ENCODE measurements at regions not wholly inside any gene's neighbourhood (a gene's known extent, or its start where the extent isn't known, plus 50 kb on each side); places are given as distances from the start of the nearest gene placed in this dataset.

- no peak overlapping the region for H3K4me3 ChIP-seq (ENCODE audit: low read depth, low read length)
- TF ChIP-seq CTCF (IDR thresholded peaks at IDR 0.05; ENCODE audit: low read depth, low read length) = no peak
Measured at GRCh38 chr13:82833923-82834322, 1048.4 kb downstream of the SLITRK1 start.

GRCh38 chr13:82829040-82829439, 1053.2 kb downstream of the SLITRK1 start:
- H3K4me3 ChIP-seq (ENCODE audit: low read depth, low read length) = no peak overlapping the region
- TF ChIP-seq CTCF (IDR thresholded peaks at IDR 0.05; ENCODE audit: low read depth, low read length) = no peak

- no peak overlapping the region for H3K4me3 ChIP-seq (ENCODE audit: low read depth, low read length)
- no peak for TF ChIP-seq CTCF (IDR thresholded peaks at IDR 0.05; ENCODE audit: low read depth, low read length)
Measured at GRCh38 chr13:82827724-82828123, 1054.5 kb downstream of the SLITRK1 start.

GRCh38 chr13:82822935-82823334, 1059.3 kb downstream of the SLITRK1 start:
- no peak for TF ChIP-seq CTCF (IDR thresholded peaks at IDR 0.05; ENCODE audit: low read depth, low read length)

GRCh38 chr13:82817133-82817532, 1065.1 kb downstream of the SLITRK1 start:
- no peak for TF ChIP-seq CTCF (IDR thresholded peaks at IDR 0.05; ENCODE audit: low read depth, low read length)
- H3K4me3 ChIP-seq (ENCODE audit: low read depth, low read length) = no peak overlapping the region

More at GRCh38 chr13:82822935-82823334, 1059.3 kb downstream of the SLITRK1 start:
- no peak overlapping the region for H3K4me3 ChIP-seq (ENCODE audit: low read depth, low read length)

GRCh38 chr13:82815791-82816190, 1066.5 kb downstream of the SLITRK1 start:
- no peak for TF ChIP-seq CTCF (IDR thresholded peaks at IDR 0.05; ENCODE audit: low read depth, low read length)
- no peak overlapping the region for H3K4me3 ChIP-seq (ENCODE audit: low read depth, low read length)

- H3K4me3 ChIP-seq (ENCODE audit: low read depth, low read length) = no peak overlapping the region
- no peak for TF ChIP-seq CTCF (IDR thresholded peaks at IDR 0.05; ENCODE audit: low read depth, low read length)
Measured at GRCh38 chr13:82803341-82803740, 1078.9 kb downstream of the SLITRK1 start.

All from WI38 (cell line).